ENCODE measurements at regions not wholly inside any gene's neighbourhood (a gene's known extent, or its start where the extent isn't known, plus 50 kb on each side); places are given as distances from the start of the nearest gene placed in this dataset.
A peak's percentile ranks its signal among the peaks of the same experiment; 100 is the strongest.

- intact Hi-C loops (cut with DNase I) = loop anchor here (2.0 to 10.0 kb wide), 3 partner anchors 67 to 115 kb away; no protein-coding TSS in a partner anchor
- WGBS = 37% methylated on average over 6 of the region's 6 CpGs
- H3K36me3 ChIP-seq = no peaks in the 10 kb centered on the region
- H3K9me3 ChIP-seq = no peaks in the 10 kb centered on the region
- TF ChIP-seq POLR2AphosphoS5 (IDR thresholded peaks at IDR 0.05) (peak; percentile 85 to 92), POLR2A (IDR thresholded peaks at IDR 0.05; ENCODE audit: low read depth) (no peak), CTCF (IDR thresholded peaks at IDR 0.05) (no peak), EP300 (IDR thresholded peaks at IDR 0.05) (peak; percentile 84)
- DNase-seq (ENCODE audit: extremely low spot score) = peak; percentile 95
- H3K27ac ChIP-seq (replicated peaks in 1 of 4) = peak overlapping the region; percentile 80 to 90 (median 86)
- H3K27me3 ChIP-seq = no peaks in the 10 kb centered on the region
- peaks cover 0 to 47% (median 36%) of the 10 kb centered on the region in 4 donors for H3K4me1 ChIP-seq
- H3K4me3 ChIP-seq = peak overlapping the region in 2 of 4 donors; percentile 1 to 34
These were observed 69.0 kb upstream of the CCN2 start for GRCh38 chr6:132020138-132020581.

GRCh38 chr6:132019586-132019985, 68.4 kb upstream of the CCN2 start:
- WGBS = 87% methylated on average over 1 of the region's 1 CpG
- intact Hi-C loops (cut with DNase I) = no loop called here
- peaks cover 0 to 41% (median 36%) of the 10 kb centered on the region in 4 donors for H3K4me1 ChIP-seq
- H3K27ac ChIP-seq (replicated peaks in 1 of 4) = peak overlapping the region; percentile 80 to 90 (median 86)
- no peaks in the 10 kb centered on the region for H3K36me3 ChIP-seq
- H3K27me3 ChIP-seq = no peaks in the 10 kb centered on the region
- TF ChIP-seq EP300 (IDR thresholded peaks at IDR 0.05) (no peak), POLR2A (IDR thresholded peaks at IDR 0.05; ENCODE audit: low read depth) (no peak), CTCF (IDR thresholded peaks at IDR 0.05) (no peak), POLR2AphosphoS5 (IDR thresholded peaks at IDR 0.05) (no peak)
- H3K4me3 ChIP-seq = peak overlapping the region in 2 of 4 donors; percentile 1 to 34
- no peak for DNase-seq (ENCODE audit: extremely low spot score)
- no peaks in the 10 kb centered on the region for H3K9me3 ChIP-seq

- Histone ChIP-seq H3K9me3 (no peaks in the 10 kb centered on the region), H3K4me1 (peaks cover 0 to 40% (median 36%) of the 10 kb centered on the region in 4 donors), H3K36me3 (no peaks in the 10 kb centered on the region), H3K27ac (replicated peaks in 1 of 4) (peak overlapping the region in 1 of 4 donors; percentile 90), H3K4me3 (no peak overlapping the region), H3K27me3 (no peaks in the 10 kb centered on the region)
- no peak for DNase-seq (ENCODE audit: extremely low spot score)
- intact Hi-C loops (cut with DNase I) = no loop called here
- TF ChIP-seq CTCF (IDR thresholded peaks at IDR 0.05) (no peak), POLR2A (IDR thresholded peaks at IDR 0.05; ENCODE audit: low read depth) (no peak)
- 58% methylated on average over 3 of the region's 3 CpGs for WGBS
These were observed 66.8 kb upstream of the CCN2 start for GRCh38 chr6:132017942-132018341.

GRCh38 chr6:132016396-132016795, 65.2 kb upstream of the CCN2 start:
- Histone ChIP-seq H3K27me3 (no peaks in the 10 kb centered on the region), H3K27ac (replicated peaks in 1 of 4) (no peak overlapping the region), H3K4me1 (peaks cover 0 to 40% (median 33%) of the 10 kb centered on the region in 4 donors), H3K9me3 (no peaks in the 10 kb centered on the region), H3K4me3 (no peak overlapping the region), H3K36me3 (no peaks in the 10 kb centered on the region)
- no peak for DNase-seq (ENCODE audit: extremely low spot score)
- 61% methylated on average over 1 of the region's 1 CpG for WGBS
- intact Hi-C loops (cut with DNase I) = no loop called here
- TF ChIP-seq POLR2A (IDR thresholded peaks at IDR 0.05; ENCODE audit: low read depth) (no peak), CTCF (IDR thresholded peaks at IDR 0.05) (no peak), EP300 (IDR thresholded peaks at IDR 0.05) (no peak), POLR2AphosphoS5 (IDR thresholded peaks at IDR 0.05) (no peak)

- Histone ChIP-seq H3K27me3 (no peaks in the 10 kb centered on the region), H3K36me3 (no peaks in the 10 kb centered on the region), H3K9me3 (no peaks in the 10 kb centered on the region), H3K4me3 (peak overlapping the region in 3 of 4 donors; percentile 3 to 36 (median 8)), H3K4me1 (peaks cover 0 to 45% (median 31%) of the 10 kb centered on the region in 4 donors), H3K27ac (replicated peaks in 1 of 4) (peak overlapping the region; percentile 62 to 79 (median 72))
- TF ChIP-seq EP300 (IDR thresholded peaks at IDR 0.05) (peak; percentile 50), POLR2A (IDR thresholded peaks at IDR 0.05; ENCODE audit: low read depth) (no peak), POLR2AphosphoS5 (IDR thresholded peaks at IDR 0.05) (peak; percentile 15 to 56), CTCF (IDR thresholded peaks at IDR 0.05) (no peak)
- no peak for DNase-seq (ENCODE audit: extremely low spot score)
- intact Hi-C loops (cut with DNase I) = no loop called here
- 55% methylated on average over 2 of the region's 2 CpGs for WGBS
These were observed 60.4 kb upstream of the CCN2 start for GRCh38 chr6:132011582-132011981.

All from esophagus muscularis mucosa (tissue), 4 donors.